Tibial artery (tissue), 4 donors: ENCODE measurements at regions not wholly inside any gene's neighbourhood (a gene's known extent, or its start where the extent isn't known, plus 50 kb on each side); places are given as distances from the start of the nearest gene placed in this dataset.

Experiments used
- DNase-seq, 2 donors: peaks; one replicate each; pipeline ENCODE4 v3.0.0-alpha.2; 2019
- H3K27ac ChIP-seq, 2 donors: fragments of 200-600 bp; sonication (generic) in 1 of 2; 1 replicate in 1 of 2; 2 replicates in 1 of 2; pipeline ENCODE4 v1.5.1; 2018 to 2019; ENCODE audit warnings: mild to moderate bottlenecking in 1 of 2
- H3K27me3 ChIP-seq, 2 donors: fragments of 200-600 bp; sonication (generic) in 1 of 2; one replicate each; pipeline versions ENCODE4 v1.5.1 to v1.6.0; 2016 to 2019
- H3K36me3 ChIP-seq, 3 donors: fragments of 200-600 bp; sonication (generic) in 2 of 3; one replicate each; pipeline ENCODE4 v1.5.1; 2016 to 2019; ENCODE audit warnings: mild to moderate bottlenecking in 2 of 3
- H3K4me1 ChIP-seq, 4 donors: fragments of 200-600 bp; sonication (generic) in 2 of 4; 1 replicate in 3 of 4; 2 replicates in 1 of 4; pipeline ENCODE4 v1.5.1; 2016 to 2019
- H3K4me3 ChIP-seq, 2 donors: fragments of 200-600 bp; sonication (generic) in 1 of 2; 1 replicate in 1 of 2; 2 replicates in 1 of 2; pipeline ENCODE4 v1.5.1; 2018 to 2019; ENCODE audit warnings: mild to moderate bottlenecking in 2 of 2
- H3K9me3 ChIP-seq, 3 donors: fragments of 200-600 bp; sonication (generic) in 1 of 3; one replicate each; pipeline ENCODE4 v1.5.1; 2016 to 2019
- intact Hi-C: fragments of 100-400 bp; cut with DNase I; formaldehyde crosslinking; loops from one replicate; pipeline ENCODE4 v1.15.0; 2023; ENCODE audit warnings: low total_unique reads
- TF ChIP-seq, protein P1 (sequence below), 2 experiments: fragments of 200-600 bp in 1 of 2; fragments of 450-650 bp in 1 of 2; IDR thresholded peaks; one replicate each; pipeline ENCODE4 v1.5.1; 2017 to 2019; ENCODE audit warnings: antibody characterized with exemption in 2 of 2, mild to moderate bottlenecking in 1 of 2, moderate library complexity in 1 of 2

- Histone ChIP-seq H3K27me3 (no peaks in the 10 kb centered on the region), H3K9me3 (no peaks in the 10 kb centered on the region), H3K36me3 (no peaks in the 10 kb centered on the region), H3K4me3 (no peak overlapping the region), H3K27ac (no peak overlapping the region), H3K4me1 (no peaks in the 10 kb centered on the region)
- TF ChIP-seq, protein P1, sequence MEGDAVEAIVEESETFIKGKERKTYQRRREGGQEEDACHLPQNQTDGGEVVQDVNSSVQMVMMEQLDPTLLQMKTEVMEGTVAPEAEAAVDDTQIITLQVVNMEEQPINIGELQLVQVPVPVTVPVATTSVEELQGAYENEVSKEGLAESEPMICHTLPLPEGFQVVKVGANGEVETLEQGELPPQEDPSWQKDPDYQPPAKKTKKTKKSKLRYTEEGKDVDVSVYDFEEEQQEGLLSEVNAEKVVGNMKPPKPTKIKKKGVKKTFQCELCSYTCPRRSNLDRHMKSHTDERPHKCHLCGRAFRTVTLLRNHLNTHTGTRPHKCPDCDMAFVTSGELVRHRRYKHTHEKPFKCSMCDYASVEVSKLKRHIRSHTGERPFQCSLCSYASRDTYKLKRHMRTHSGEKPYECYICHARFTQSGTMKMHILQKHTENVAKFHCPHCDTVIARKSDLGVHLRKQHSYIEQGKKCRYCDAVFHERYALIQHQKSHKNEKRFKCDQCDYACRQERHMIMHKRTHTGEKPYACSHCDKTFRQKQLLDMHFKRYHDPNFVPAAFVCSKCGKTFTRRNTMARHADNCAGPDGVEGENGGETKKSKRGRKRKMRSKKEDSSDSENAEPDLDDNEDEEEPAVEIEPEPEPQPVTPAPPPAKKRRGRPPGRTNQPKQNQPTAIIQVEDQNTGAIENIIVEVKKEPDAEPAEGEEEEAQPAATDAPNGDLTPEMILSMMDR (IDR thresholded peaks at IDR 0.05) = no peak
- DNase-seq = no peak
- intact Hi-C loops = no loop called here
Observed at GRCh38 chr2:104375206-104375605, 478.7 kb upstream of the POU3F3 start.

DNA sequence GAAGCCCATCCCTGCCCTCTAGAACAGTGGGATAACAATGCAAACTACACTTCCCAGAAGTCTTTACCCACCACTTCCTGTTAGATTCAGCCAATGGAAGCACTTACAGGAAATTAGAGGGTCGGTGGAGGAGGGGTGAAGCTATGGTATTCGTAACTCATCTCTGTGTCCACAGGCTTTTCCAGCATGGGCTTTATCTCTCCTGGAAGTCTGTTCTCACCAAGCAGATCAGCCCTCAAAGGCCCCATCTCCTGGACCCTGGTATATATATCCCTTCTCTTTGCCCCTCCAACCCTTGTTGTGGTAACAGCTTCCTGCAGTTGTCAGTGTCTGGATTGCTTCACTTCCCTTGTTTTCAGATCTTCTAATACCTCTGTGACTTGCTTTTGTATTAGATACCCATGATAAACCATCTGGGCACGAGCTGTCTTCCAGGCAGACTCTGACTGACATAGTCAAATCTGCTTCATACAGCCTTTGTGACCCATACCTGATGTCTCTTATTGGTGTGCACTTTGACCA is 475.0 kb upstream of the POU3F3 start:
- peak overlapping the region in 1 of 2 donors; percentile 18 for H3K4me3 ChIP-seq
- DNase-seq = no peak

GRCh38 chr2:104384961-104385360 is 469.0 kb upstream of the POU3F3 start:
- no peaks in the 10 kb centered on the region for H3K9me3 ChIP-seq
- intact Hi-C loops = no loop called here
- H3K27ac ChIP-seq = no peak overlapping the region
- H3K27me3 ChIP-seq = no peaks in the 10 kb centered on the region
- no peak for DNase-seq
- no peaks in the 10 kb centered on the region for H3K36me3 ChIP-seq
- H3K4me3 ChIP-seq = no peak overlapping the region
- no peaks in the 10 kb centered on the region for H3K4me1 ChIP-seq
- TF ChIP-seq, protein P1 (IDR thresholded peaks at IDR 0.05) = no peak

More for the DNA sequence above, 475.0 kb upstream of the POU3F3 start:
- intact Hi-C loops = no loop called here
- H3K27ac ChIP-seq = no peak overlapping the region
- no peaks in the 10 kb centered on the region for H3K9me3 ChIP-seq
- TF ChIP-seq, protein P1 (IDR thresholded peaks at IDR 0.05) = no peak
- no peaks in the 10 kb centered on the region for H3K36me3 ChIP-seq
- H3K27me3 ChIP-seq = no peaks in the 10 kb centered on the region
- H3K4me1 ChIP-seq = no peaks in the 10 kb centered on the region

DNA sequence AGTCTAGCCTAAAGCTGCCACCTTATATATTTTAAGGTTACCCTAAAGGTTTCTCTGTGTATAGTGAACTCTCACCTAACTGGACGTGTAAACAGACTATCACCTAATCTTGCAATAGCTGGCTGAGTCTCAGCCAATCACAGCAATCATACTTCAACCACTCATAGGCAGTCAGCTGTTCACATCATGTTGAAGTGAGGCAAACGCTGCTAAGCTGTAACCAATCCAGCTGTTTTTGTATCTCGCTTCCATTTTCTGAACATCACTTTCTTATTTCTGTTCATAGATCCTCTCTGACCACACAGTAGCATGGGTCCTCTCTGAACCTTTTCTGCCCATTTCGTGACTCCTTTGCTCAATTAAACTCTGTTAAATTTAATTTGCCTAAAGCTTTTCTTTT is 468.2 kb upstream of the POU3F3 start:
- no peaks in the 10 kb centered on the region for H3K27me3 ChIP-seq
- TF ChIP-seq, protein P1 (IDR thresholded peaks at IDR 0.05) = no peak
- no peaks in the 10 kb centered on the region for H3K4me1 ChIP-seq
- DNase-seq = no peak
- H3K9me3 ChIP-seq = no peaks in the 10 kb centered on the region
- H3K36me3 ChIP-seq = no peaks in the 10 kb centered on the region
- H3K4me3 ChIP-seq = no peak overlapping the region
- no peak overlapping the region for H3K27ac ChIP-seq
- intact Hi-C loops = no loop called here

- Histone ChIP-seq H3K27me3 (no peaks in the 10 kb centered on the region), H3K27ac (no peak overlapping the region), H3K4me1 (no peaks in the 10 kb centered on the region), H3K36me3 (no peaks in the 10 kb centered on the region), H3K4me3 (no peak overlapping the region), H3K9me3 (no peaks in the 10 kb centered on the region)
- DNase-seq = no peak
- intact Hi-C loops = no loop called here
- TF ChIP-seq, protein P1 (IDR thresholded peaks at IDR 0.05) = no peak
Observed at GRCh38 chr2:104388296-104388695, 465.6 kb upstream of the POU3F3 start.

DNA sequence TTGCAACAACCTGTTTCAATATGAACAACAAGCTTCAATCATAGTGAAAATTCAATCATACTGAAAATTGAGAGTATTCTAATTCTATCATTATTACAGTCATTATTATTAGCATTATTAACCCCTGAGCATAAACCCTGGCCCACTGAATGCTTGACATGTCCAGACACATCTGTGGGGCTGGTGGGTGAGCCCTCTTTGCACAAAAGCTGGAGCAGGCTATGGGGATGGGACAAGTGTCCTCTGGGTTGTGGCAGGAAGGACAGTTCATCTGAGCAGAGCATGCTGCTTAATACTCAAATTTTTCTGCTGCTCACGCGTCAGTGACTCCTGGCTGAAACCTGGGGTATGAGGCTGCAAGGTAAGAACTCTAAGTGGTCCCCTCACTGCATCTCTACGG is 451.1 kb upstream of the POU3F3 start:
- Histone ChIP-seq H3K4me3 (no peak overlapping the region), H3K27ac (no peak overlapping the region), H3K9me3 (no peaks in the 10 kb centered on the region), H3K27me3 (no peaks in the 10 kb centered on the region), H3K36me3 (no peaks in the 10 kb centered on the region), H3K4me1 (no peaks in the 10 kb centered on the region)
- TF ChIP-seq, protein P1 (IDR thresholded peaks at IDR 0.05) = no peak
- intact Hi-C loops = no loop called here
- DNase-seq = no peak
